ELF-1 (cell line): ENCODE measurements at regions not wholly inside any gene's neighbourhood (a gene's known extent, or its start where the extent isn't known, plus 50 kb on each side); places are given as distances from the start of the nearest gene placed in this dataset.
"Not testable (repeated sequence)": the region's sequence is repeated elsewhere in the genome, so short reads cannot be mapped to it uniquely, and the experiment has no call there.

Experiments
- DNase-seq: peaks from one replicate; pipeline ENCODE4 v3.0.0-alpha.2; 2016; ENCODE audit warnings: low read depth, low spot score

GRCh38 chr12:31216479-31216878 lies 109.5 kb downstream of the SINHCAF start:
- DNase-seq: no peak

- peak; percentile 69 for DNase-seq
Measured at GRCh38 chr12:31217356-31218130, 108.4 kb downstream of the SINHCAF start.

- DNase-seq: no peak
Measured at GRCh38 chr12:31218203-31219025, 107.5 kb downstream of the SINHCAF start.

DNA sequence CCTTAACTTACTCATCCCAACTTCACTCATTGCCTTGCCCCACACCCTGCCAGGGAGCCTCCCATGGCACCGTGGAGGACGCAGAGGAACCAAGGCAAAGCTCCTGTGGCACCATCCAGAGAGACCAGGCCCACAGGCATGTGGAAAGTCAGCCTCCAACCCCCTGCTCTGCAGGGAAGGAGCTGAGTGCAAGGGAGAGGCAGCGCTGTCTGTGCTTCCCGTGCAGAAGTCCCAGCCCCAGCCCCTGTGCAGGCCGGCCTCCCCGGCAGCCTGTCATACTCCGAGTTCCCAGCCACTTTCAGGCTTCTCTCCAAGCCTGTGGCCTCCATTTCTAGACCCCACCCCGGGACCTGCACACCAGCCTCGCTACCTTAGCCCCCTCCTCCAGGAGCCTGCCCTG lies 106.4 kb downstream of the SINHCAF start:
- no peak for DNase-seq

- no peak for DNase-seq
Measured at GRCh38 chr12:31220061-31220460, 105.9 kb downstream of the SINHCAF start.

- DNase-seq: no peak
Measured at GRCh38 chr12:31220633-31221550, 105.1 kb downstream of the SINHCAF start.

- no peak for DNase-seq
Measured at GRCh38 chr12:31221551-31221945, 104.4 kb downstream of the SINHCAF start.

DNA sequence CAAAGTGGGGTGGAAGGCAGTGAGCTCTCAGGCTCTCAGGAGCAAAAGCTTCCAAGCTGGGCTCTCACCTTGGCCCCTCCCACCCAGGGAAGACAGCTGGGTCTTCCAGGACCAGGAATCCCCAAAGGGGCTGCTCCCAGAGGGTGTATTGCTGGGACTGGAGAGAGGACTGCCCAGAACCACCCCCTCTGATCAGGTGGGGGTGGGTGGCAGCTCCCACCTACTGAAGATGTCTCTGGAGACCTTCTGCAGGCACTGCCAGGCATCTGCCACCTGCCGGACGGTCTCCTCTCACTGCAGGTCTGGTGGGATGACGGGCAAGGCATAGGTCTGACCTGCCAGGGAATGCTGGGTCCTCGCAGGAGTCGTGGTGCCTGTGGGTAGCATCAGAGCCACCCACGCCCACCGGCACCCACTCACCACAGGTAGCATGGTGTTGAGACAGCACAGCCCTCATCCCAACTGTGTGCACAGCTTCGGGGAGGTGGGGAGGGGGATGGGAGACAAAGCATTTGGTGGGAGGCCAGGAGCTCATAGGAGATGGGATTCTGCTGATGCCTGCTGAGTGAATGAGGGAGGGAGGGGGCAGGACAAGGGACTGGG lies 103.2 kb downstream of the SINHCAF start:
- DNase-seq: no peak

DNA sequence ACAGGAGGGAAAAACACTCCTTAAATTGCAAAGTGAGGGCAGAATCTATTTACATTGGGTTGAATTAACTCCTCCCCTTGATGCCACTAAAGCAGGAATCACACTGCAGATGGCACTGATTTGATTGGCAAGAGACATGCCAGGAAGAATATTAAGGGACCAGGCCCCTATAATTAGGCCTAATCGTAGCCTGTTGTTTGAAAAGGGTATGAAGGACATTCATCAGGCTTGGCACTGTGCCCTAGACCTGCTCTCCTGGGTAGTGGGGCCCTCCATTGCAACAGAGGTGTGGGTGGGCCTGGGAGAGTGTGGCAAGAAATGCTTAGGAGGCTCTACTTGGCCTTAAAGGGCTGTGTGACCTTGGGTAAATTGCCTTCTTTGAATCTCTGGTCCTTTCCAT lies 102.3 kb downstream of the SINHCAF start:
- not testable (repeated sequence) for DNase-seq

GRCh38 chr12:31224768-31225448 lies 101.0 kb downstream of the SINHCAF start:
- DNase-seq: peak; percentile 72

DNA sequence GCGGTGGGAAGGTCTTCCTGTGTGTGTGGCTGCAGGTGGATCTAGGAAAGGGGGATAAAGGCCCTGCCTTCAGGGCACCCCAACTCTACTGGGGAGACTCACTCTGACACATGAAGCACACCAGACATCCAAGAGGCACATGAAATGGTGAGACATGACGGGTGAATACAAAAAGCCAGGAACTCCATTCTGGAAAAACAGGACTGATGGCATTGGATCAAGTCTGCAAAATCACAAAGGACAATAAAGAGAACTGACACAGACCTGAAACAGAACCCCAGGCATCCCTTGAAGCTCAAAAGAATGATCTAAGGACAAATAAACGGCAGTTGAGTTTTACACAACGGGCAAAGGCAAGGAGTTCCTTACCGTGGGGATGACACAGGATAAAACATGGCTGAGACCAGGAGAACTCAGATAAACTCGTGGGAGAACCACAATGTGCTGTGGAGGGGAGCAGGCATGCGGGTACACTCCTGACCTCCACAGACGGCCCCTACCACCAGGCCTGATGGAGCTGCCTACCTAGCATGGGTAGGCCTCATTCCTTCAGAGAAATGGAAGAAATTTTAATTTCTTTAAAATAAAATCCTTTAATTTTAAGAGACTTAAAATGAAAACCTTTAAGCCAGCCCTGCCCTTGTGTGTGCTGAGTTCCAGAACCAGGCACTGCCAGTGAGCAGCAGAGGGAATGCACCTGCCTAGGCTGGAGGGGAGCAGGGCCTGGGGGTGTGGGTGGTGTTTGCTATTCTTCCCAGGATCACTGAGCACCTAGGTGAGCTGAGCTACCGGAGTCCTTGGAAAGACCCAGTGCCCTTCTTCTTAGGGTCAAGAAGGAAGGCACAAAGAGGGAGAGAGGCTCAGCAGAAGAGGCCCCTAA lies 100.1 kb downstream of the SINHCAF start:
- DNase-seq: peak; percentile 72

DNA sequence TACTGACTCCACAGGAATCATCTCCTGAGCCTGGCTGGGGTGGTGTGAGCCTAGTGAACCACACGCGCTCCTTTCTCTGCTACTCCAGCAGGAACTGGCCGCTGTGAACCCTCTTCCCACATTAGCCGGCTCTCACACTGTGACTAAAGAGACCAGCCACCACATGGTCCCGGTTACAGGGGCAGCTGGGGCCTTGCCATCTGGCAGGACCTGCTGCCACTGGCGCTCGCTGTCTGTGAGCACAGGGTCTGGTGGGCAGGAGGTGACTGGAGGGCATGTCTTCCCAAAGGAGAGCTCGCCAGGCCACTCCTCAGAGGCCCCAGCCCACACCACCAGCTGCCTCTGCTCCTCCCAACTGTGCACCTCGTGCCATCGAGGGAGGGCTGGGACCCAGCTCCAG lies 99.3 kb downstream of the SINHCAF start:
- DNase-seq: no peak

GRCh38 chr12:31227401-31227981 lies 98.5 kb downstream of the SINHCAF start:
- no peak for DNase-seq

DNA sequence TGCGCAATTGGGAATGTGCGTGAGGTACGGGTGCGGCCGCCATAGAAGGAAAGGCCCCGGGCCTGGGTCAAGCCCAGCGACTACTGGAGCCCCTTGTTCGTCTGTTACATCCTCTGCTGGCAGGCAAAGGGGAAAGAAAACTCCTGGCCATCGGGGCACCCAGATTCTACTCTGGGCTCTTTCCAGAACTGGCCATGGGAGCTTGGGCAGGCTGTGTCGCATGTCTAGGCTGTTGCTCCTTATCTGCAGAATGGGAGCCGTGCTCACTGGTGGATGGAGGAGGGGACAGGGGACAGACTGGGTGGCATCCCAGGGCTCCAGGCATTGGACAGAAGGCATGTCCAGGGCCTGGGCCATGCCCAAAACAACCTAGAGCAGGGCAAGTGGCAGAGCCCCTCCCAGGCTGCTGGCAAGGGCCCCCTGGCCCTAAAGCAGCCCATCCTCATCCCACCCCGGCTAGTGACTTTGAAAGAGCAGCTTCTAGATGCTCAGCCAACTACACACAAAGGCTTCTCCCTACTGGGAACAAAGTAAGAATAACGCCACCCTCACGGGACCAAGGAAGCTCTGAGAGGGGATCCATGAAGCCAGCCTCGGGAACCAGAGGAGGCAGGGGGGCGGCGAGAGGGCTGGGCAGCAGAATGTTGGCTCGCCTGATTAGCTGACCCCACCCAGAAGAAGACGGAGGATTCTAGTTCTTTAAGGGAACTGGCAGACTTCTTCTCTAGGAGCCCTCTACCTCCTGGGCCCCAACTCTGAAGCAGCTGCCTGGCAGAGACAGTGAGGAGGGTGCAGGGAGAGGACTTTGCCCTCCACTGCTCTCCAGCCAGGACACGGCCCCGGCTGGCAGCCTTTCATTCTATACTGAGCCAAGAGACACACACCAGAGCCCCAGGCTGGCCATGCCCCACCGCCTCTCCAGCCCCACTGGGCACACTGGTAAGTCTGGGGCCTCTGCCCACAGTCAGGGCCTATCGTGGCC lies 96.8 kb downstream of the SINHCAF start:
- no peak for DNase-seq

- no peak for DNase-seq
Measured at GRCh38 chr12:31230004-31230403, 95.9 kb downstream of the SINHCAF start.
